ENCODE measurements at regions not wholly inside any gene's neighbourhood (a gene's known extent, or its start where the extent isn't known, plus 50 kb on each side); places are given as distances from the start of the nearest gene placed in this dataset.
"Not testable (repeated sequence)": the region's sequence is repeated elsewhere in the genome, so short reads cannot be mapped to it uniquely, and the experiment has no call there.

DNA sequence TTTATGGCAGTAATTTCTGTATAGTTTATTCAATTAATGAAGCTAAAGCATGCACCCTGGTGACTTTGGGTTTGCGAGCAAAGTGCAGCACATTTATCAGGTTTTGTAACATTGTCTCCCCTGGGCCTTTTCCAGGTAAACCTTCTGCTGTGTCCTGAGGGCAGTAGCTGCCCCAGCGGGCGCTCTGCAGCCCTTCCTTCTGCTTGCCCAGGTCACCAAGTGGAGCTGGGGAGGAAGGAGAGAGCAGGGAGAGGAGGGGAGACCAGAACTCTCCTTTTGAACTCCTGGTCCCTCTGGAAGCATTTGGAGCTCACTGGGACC is 145.6 kb downstream of the DLL1 start:
- Histone ChIP-seq H3K27ac (ENCODE audit: low read length) (no peak overlapping the region), H3K27me3 (ENCODE audit: insufficient read depth, low read length) (0 out of 2 replicates have a peak, but pooled peaks cover 6% of the 10 kb centered on the region), H3K9ac (ENCODE audit: low read depth, low read length) (no peak overlapping the region), H3K36me3 (ENCODE audit: insufficient read depth, low read depth, low read length) (no peaks in the 10 kb centered on the region), H3K4me1 (ENCODE audit: insufficient read depth, low read length) (no peaks in the 10 kb centered on the region), H3K9me3 (ENCODE audit: insufficient read depth, low read depth, low read length) (peaks cover 5% of the 10 kb centered on the region; the same call in 1 of the 2 replicates), H3K4me3 (ENCODE audit: low read length) (no peak overlapping the region)

GRCh38 chr6:170144571-170145271 is 146.2 kb downstream of the DLL1 start:
- H3K27ac ChIP-seq (ENCODE audit: low read length), result no peak overlapping the region
- no peaks in the 10 kb centered on the region for H3K36me3 ChIP-seq (ENCODE audit: insufficient read depth, low read depth, low read length)
- no peak overlapping the region for H3K9ac ChIP-seq (ENCODE audit: low read depth, low read length)
- H3K27me3 ChIP-seq (ENCODE audit: insufficient read depth, low read length), result 0 out of 2 replicates have a peak, but pooled peaks cover 6% of the 10 kb centered on the region
- no peak overlapping the region for H3K4me3 ChIP-seq (ENCODE audit: low read length)
- no peaks in the 10 kb centered on the region for H3K4me1 ChIP-seq (ENCODE audit: insufficient read depth, low read length)
- H3K9me3 ChIP-seq (ENCODE audit: insufficient read depth, low read depth, low read length), result peaks cover 5% of the 10 kb centered on the region; the same call in 1 of the 2 replicates

GRCh38 chr6:170143401-170144150 is 147.3 kb downstream of the DLL1 start:
- no peak overlapping the region for H3K9ac ChIP-seq (ENCODE audit: low read depth, low read length)
- no peaks in the 10 kb centered on the region for H3K4me1 ChIP-seq (ENCODE audit: insufficient read depth, low read length)
- H3K27ac ChIP-seq (ENCODE audit: low read length), result no peak overlapping the region
- no peaks in the 10 kb centered on the region for H3K36me3 ChIP-seq (ENCODE audit: insufficient read depth, low read depth, low read length)
- H3K9me3 ChIP-seq (ENCODE audit: insufficient read depth, low read depth, low read length), result peaks cover 5% of the 10 kb centered on the region; the same call in 1 of the 2 replicates
- no peak overlapping the region for H3K4me3 ChIP-seq (ENCODE audit: low read length)
- H3K27me3 ChIP-seq (ENCODE audit: insufficient read depth, low read length), result 0 out of 2 replicates have a peak, but pooled peaks cover 6% of the 10 kb centered on the region

GRCh38 chr6:170142559-170142958 is 148.3 kb downstream of the DLL1 start:
- no peak overlapping the region for H3K9ac ChIP-seq (ENCODE audit: low read depth, low read length)
- H3K9me3 ChIP-seq (ENCODE audit: insufficient read depth, low read depth, low read length), result peaks cover 6% of the 10 kb centered on the region; the same call in 1 of the 2 replicates
- H3K27ac ChIP-seq (ENCODE audit: low read length), result no peak overlapping the region
- H3K36me3 ChIP-seq (ENCODE audit: insufficient read depth, low read depth, low read length), result no peaks in the 10 kb centered on the region
- no peak overlapping the region for H3K4me3 ChIP-seq (ENCODE audit: low read length)
- no peaks in the 10 kb centered on the region for H3K4me1 ChIP-seq (ENCODE audit: insufficient read depth, low read length)
- 0 out of 2 replicates have a peak, but pooled peaks cover 3% of the 10 kb centered on the region for H3K27me3 ChIP-seq (ENCODE audit: insufficient read depth, low read length)

DNA sequence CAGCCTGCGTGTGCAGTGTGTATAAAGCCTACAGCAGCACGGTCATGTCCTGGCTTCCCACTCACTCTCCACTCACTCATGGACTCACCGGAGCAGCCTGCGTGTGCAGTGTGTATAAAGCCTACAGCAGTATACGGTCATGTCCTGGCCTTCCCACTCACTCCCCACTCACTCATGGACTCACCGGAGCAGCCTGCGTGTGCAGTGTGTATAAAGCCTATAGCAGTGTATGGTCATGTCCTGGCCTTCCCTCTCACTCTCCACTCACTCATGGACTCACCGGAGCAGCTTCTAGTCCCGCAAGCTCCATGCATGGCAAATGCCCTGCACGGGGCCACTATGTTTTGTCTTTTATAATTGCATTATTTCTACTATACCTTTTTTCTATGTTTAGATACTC is 149.8 kb downstream of the DLL1 start:
- H3K9me3 ChIP-seq (ENCODE audit: insufficient read depth, low read depth, low read length), result peaks cover 11% of the 10 kb centered on the region; the same call in 1 of the 2 replicates

GRCh38 chr6:170140129-170140528 is 150.7 kb downstream of the DLL1 start:
- Histone ChIP-seq H3K36me3 (ENCODE audit: insufficient read depth, low read depth, low read length) (no peaks in the 10 kb centered on the region), H3K4me1 (ENCODE audit: insufficient read depth, low read length) (no peaks in the 10 kb centered on the region), H3K27me3 (ENCODE audit: insufficient read depth, low read length) (no peaks in the 10 kb centered on the region), H3K4me3 (ENCODE audit: low read length) (no peak overlapping the region), H3K27ac (ENCODE audit: low read length) (no peak overlapping the region), H3K9ac (ENCODE audit: low read depth, low read length) (no peak overlapping the region), H3K9me3 (ENCODE audit: insufficient read depth, low read depth, low read length) (peaks cover 11% of the 10 kb centered on the region; the same call in 1 of the 2 replicates)

More for the DNA sequence above, 149.8 kb downstream of the DLL1 start:
- not testable (repeated sequence) for H3K36me3 ChIP-seq (ENCODE audit: insufficient read depth, low read depth, low read length); H3K9ac ChIP-seq (ENCODE audit: low read depth, low read length); H3K4me3 ChIP-seq (ENCODE audit: low read length); H3K4me1 ChIP-seq (ENCODE audit: insufficient read depth, low read length); H3K27me3 ChIP-seq (ENCODE audit: insufficient read depth, low read length); H3K27ac ChIP-seq (ENCODE audit: low read length)

GRCh38 chr6:170139531-170139930 is 151.3 kb downstream of the DLL1 start:
- H3K27me3 ChIP-seq (ENCODE audit: insufficient read depth, low read length), result no peaks in the 10 kb centered on the region

GRCh38 chr6:170139046-170139445 is 151.8 kb downstream of the DLL1 start:
- not testable (repeated sequence) for H3K4me3 ChIP-seq (ENCODE audit: low read length); H3K9me3 ChIP-seq (ENCODE audit: insufficient read depth, low read depth, low read length); H3K4me1 ChIP-seq (ENCODE audit: insufficient read depth, low read length)

More at GRCh38 chr6:170139531-170139930, 151.3 kb downstream of the DLL1 start:
- Histone ChIP-seq H3K36me3 (ENCODE audit: insufficient read depth, low read depth, low read length) (no peaks in the 10 kb centered on the region), H3K9me3 (ENCODE audit: insufficient read depth, low read depth, low read length) (peaks cover 11% of the 10 kb centered on the region; the same call in 1 of the 2 replicates), H3K4me1 (ENCODE audit: insufficient read depth, low read length) (no peaks in the 10 kb centered on the region), H3K27ac (ENCODE audit: low read length) (no peak overlapping the region), H3K9ac (ENCODE audit: low read depth, low read length) (no peak overlapping the region), H3K4me3 (ENCODE audit: low read length) (no peak overlapping the region)

GRCh38 chr6:170137911-170138910 is 152.7 kb downstream of the DLL1 start:
- Histone ChIP-seq H3K36me3 (ENCODE audit: insufficient read depth, low read depth, low read length) (no peaks in the 10 kb centered on the region), H3K27me3 (ENCODE audit: insufficient read depth, low read length) (no peaks in the 10 kb centered on the region), H3K4me1 (ENCODE audit: insufficient read depth, low read length) (no peaks in the 10 kb centered on the region), H3K4me3 (ENCODE audit: low read length) (no peak overlapping the region), H3K9me3 (ENCODE audit: insufficient read depth, low read depth, low read length) (peaks cover 6% of the 10 kb centered on the region; the same call in 1 of the 2 replicates), H3K9ac (ENCODE audit: low read depth, low read length) (no peak overlapping the region), H3K27ac (ENCODE audit: low read length) (no peak overlapping the region)

More at GRCh38 chr6:170139046-170139445, 151.8 kb downstream of the DLL1 start:
- not testable (repeated sequence) for H3K9ac ChIP-seq (ENCODE audit: low read depth, low read length); H3K27me3 ChIP-seq (ENCODE audit: insufficient read depth, low read length); H3K36me3 ChIP-seq (ENCODE audit: insufficient read depth, low read depth, low read length); H3K27ac ChIP-seq (ENCODE audit: low read length)

GRCh38 chr6:170137176-170137891 is 153.5 kb downstream of the DLL1 start:
- no peaks in the 10 kb centered on the region for H3K4me1 ChIP-seq (ENCODE audit: insufficient read depth, low read length)
- no peak overlapping the region for H3K9ac ChIP-seq (ENCODE audit: low read depth, low read length)
- no peak overlapping the region for H3K4me3 ChIP-seq (ENCODE audit: low read length)
- H3K27ac ChIP-seq (ENCODE audit: low read length), result no peak overlapping the region
- peaks cover 6% of the 10 kb centered on the region; the same call in 1 of the 2 replicates for H3K9me3 ChIP-seq (ENCODE audit: insufficient read depth, low read depth, low read length)
- H3K36me3 ChIP-seq (ENCODE audit: insufficient read depth, low read depth, low read length), result no peaks in the 10 kb centered on the region
- H3K27me3 ChIP-seq (ENCODE audit: insufficient read depth, low read length), result no peaks in the 10 kb centered on the region

Measured in iPS-20b (cell line).